ENCODE measurements at regions not wholly inside any gene's neighbourhood (a gene's known extent, or its start where the extent isn't known, plus 50 kb on each side); places are given as distances from the start of the nearest gene placed in this dataset.
A peak's percentile ranks its signal among the peaks of the same experiment; 100 is the strongest.
"Not testable (repeated sequence)": the region's sequence is repeated elsewhere in the genome, so short reads cannot be mapped to it uniquely, and the experiment has no call there.

GRCh38 chr6:56719315-56720058 lies 76.8 kb upstream of the DST start:
- H3K9ac ChIP-seq (ENCODE audit: low read length); H4K20me1 ChIP-seq (ENCODE audit: insufficient read depth); intact Hi-C loops (cut with micrococcal nuclease); RAD21 ChIA-PET (ENCODE audit: low non-redundant PET in 1 of 2, low total read pairs in 2 of 2, uncharacterized antibody in 2 of 2, unreplicated experiment in 2 of 2); H3K4me3 ChIP-seq (replicated peaks in 1 of 2; ENCODE audit: low read depth in 1 of 2, low read length in 2 of 2); H3K9me3 ChIP-seq (ENCODE audit: control insufficient read depth in 1 of 2, insufficient read depth in 1 of 2, low read depth in 1 of 2, low read length in 2 of 2); H2AFZ ChIP-seq (ENCODE audit: low read depth, low read length, poor library complexity, severe bottlenecking); H3K9me2 ChIP-seq (ENCODE audit: insufficient read depth); ATAC-seq; H3K4me2 ChIP-seq (ENCODE audit: low read length); POLR2A ChIA-PET; DNase-seq (ENCODE audit: low read depth, low spot score); CTCF ChIA-PET; BruUV-seq (replicated peaks); H3K27me3 ChIP-seq (ENCODE audit: insufficient read depth, low read length): not testable (repeated sequence)
- 0 out of 2 replicates have a peak overlapping the region, but pooled peaks have one; percentile 25 for H3K27ac ChIP-seq (ENCODE audit: low read depth, low read length)
- H3K36me3 ChIP-seq (ENCODE audit: control insufficient read depth in 1 of 2, insufficient read depth in 2 of 2, low read length in 2 of 2) = peaks cover 0 to 12% of the 10 kb centered on the region in 2 experiments; a peak in 2 of 4 replicates
- peaks cover 60% of the 10 kb centered on the region in 2 experiments for H3K4me1 ChIP-seq (ENCODE audit: control insufficient read depth in 1 of 2, insufficient read depth in 2 of 2, low read length in 2 of 2)
- peaks cover 65% of the 10 kb centered on the region for H3K79me2 ChIP-seq (ENCODE audit: insufficient read depth, low read length)

GRCh38 chr6:56718236-56718635 lies 75.5 kb upstream of the DST start:
- Histone ChIP-seq H3K36me3 (ENCODE audit: control insufficient read depth in 1 of 2, insufficient read depth in 2 of 2, low read length in 2 of 2) (peaks cover 0 to 12% of the 10 kb centered on the region in 2 experiments; a peak in 2 of 4 replicates), H3K4me2 (ENCODE audit: low read length) (peak overlapping the region; percentile 20), H3K4me1 (ENCODE audit: control insufficient read depth in 1 of 2, insufficient read depth in 2 of 2, low read length in 2 of 2) (peaks cover 60 to 63% of the 10 kb centered on the region in 2 experiments), H3K27me3 (ENCODE audit: insufficient read depth, low read length) (no peaks in the 10 kb centered on the region), H3K9me2 (ENCODE audit: insufficient read depth) (no peaks in the 10 kb centered on the region), H3K4me3 (replicated peaks in 1 of 2; ENCODE audit: low read depth in 1 of 2, low read length in 2 of 2) (no peak overlapping the region), H3K27ac (ENCODE audit: low read depth, low read length) (peak overlapping the region; percentile 99; the same call in 1 of the 2 replicates), H3K9ac (ENCODE audit: low read length) (no peak overlapping the region), H2AFZ (ENCODE audit: low read depth, low read length, poor library complexity, severe bottlenecking) (no peak overlapping the region), H4K20me1 (ENCODE audit: insufficient read depth) (no peaks in the 10 kb centered on the region), H3K9me3 (ENCODE audit: control insufficient read depth in 1 of 2, insufficient read depth in 1 of 2, low read depth in 1 of 2, low read length in 2 of 2) (peaks cover 0 to 5% of the 10 kb centered on the region in 2 experiments; a peak in 1 of 4 replicates), H3K79me2 (ENCODE audit: insufficient read depth, low read length) (peaks cover 65% of the 10 kb centered on the region)
- CTCF ChIA-PET = interaction anchor here (1.0 to 1.2 kb wide), 2 partner anchors 8 to 10 kb away, joined by 3 read pairs; no protein-coding TSS in a partner anchor
- ATAC-seq = no peak
- intact Hi-C loops (cut with micrococcal nuclease) = no loop called here
- no TSS peak for BruUV-seq (replicated peaks)
- RAD21 ChIA-PET (ENCODE audit: low non-redundant PET in 1 of 2, low total read pairs in 2 of 2, uncharacterized antibody in 2 of 2, unreplicated experiment in 2 of 2) = no interaction called here
- POLR2A ChIA-PET = no interaction called here
- DNase-seq (ENCODE audit: low read depth, low spot score) = no peak
- TF ChIP-seq EZH2phosphoT487 (IDR thresholded peaks at IDR 0.05; ENCODE audit: borderline replicate concordance) (no peak), RAD21 (IDR thresholded peaks at IDR 0.05; ENCODE audit: low read depth) (no peak), POLR2AphosphoS5 (IDR thresholded peaks at IDR 0.05; ENCODE audit: low read depth, low read length) (no peak), CEBPB (IDR thresholded peaks at IDR 0.05; ENCODE audit: low read depth) (peak; percentile 64), ELF1 (IDR thresholded peaks at IDR 0.05; ENCODE audit: borderline replicate concordance, low read depth) (no peak), SP1 (IDR thresholded peaks at IDR 0.05; ENCODE audit: low read depth) (no peak), ZFX (IDR thresholded peaks at IDR 0.05) (no peak), ZNF274 (IDR thresholded peaks at IDR 0.05; ENCODE audit: low read depth, low read length) (no peak), YY1 (IDR thresholded peaks at IDR 0.05; ENCODE audit: extremely low read depth, insufficient replicate concordance, low read depth, low read length) (no peak), REST (IDR thresholded peaks at IDR 0.05; ENCODE audit: low read depth) (no peak), JUND (IDR thresholded peaks at IDR 0.05) (peak; percentile 32; the same call in 1 of the 2 replicates), CTCF (IDR thresholded peaks at IDR 0.05 in 2 of 3, conservative IDR thresholded peaks at IDR 0.05 in 1 of 3; ENCODE audit: borderline replicate concordance in 1 of 3, insufficient read depth in 1 of 3, low read depth in 2 of 3, low read length in 2 of 3) (no peak), SIN3A (IDR thresholded peaks at IDR 0.05; ENCODE audit: low read depth) (no peak)
